ENCODE measurements at regions not wholly inside any gene's neighbourhood (a gene's known extent, or its start where the extent isn't known, plus 50 kb on each side); places are given as distances from the start of the nearest gene placed in this dataset.

DNA sequence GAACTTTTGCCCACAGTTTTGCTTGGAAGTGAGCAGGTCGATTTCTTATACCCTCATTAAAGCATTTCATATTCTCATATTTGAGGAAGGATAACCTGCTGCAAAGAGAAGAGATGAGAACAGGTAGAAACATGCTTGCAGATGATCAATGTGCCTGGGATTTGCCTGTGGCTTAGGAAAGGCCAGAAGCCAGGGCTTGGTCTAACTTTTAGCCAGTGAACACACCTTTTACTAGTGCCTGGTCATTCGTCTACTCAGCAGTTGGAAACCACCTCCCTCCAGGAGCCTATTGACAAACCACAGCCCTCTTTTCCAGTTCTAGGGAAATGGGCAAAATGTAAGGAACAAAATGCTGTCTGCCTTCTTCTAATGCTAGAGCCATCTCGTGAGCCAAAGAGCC lies 518.3 kb downstream of the ADRA2A start:
- TF ChIP-seq POLR2A (IDR thresholded peaks at IDR 0.05): no peak
- TF ChIP-seq, protein P1, sequence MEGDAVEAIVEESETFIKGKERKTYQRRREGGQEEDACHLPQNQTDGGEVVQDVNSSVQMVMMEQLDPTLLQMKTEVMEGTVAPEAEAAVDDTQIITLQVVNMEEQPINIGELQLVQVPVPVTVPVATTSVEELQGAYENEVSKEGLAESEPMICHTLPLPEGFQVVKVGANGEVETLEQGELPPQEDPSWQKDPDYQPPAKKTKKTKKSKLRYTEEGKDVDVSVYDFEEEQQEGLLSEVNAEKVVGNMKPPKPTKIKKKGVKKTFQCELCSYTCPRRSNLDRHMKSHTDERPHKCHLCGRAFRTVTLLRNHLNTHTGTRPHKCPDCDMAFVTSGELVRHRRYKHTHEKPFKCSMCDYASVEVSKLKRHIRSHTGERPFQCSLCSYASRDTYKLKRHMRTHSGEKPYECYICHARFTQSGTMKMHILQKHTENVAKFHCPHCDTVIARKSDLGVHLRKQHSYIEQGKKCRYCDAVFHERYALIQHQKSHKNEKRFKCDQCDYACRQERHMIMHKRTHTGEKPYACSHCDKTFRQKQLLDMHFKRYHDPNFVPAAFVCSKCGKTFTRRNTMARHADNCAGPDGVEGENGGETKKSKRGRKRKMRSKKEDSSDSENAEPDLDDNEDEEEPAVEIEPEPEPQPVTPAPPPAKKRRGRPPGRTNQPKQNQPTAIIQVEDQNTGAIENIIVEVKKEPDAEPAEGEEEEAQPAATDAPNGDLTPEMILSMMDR (IDR thresholded peaks at IDR 0.05): no peak
